SIG-M5 treated with dmso at 0.1 percent for 504 hours (cell line): ENCODE measurements at regions not wholly inside any gene's neighbourhood (a gene's known extent, or its start where the extent isn't known, plus 50 kb on each side); places are given as distances from the start of the nearest gene placed in this dataset.

Source experiments
- DNase-seq: peaks from one replicate; lab custom pipeline; 2025; ENCODE audit not compliant: unreplicated experiment; lab: John Stamatoyannopoulos, UW

DNA sequence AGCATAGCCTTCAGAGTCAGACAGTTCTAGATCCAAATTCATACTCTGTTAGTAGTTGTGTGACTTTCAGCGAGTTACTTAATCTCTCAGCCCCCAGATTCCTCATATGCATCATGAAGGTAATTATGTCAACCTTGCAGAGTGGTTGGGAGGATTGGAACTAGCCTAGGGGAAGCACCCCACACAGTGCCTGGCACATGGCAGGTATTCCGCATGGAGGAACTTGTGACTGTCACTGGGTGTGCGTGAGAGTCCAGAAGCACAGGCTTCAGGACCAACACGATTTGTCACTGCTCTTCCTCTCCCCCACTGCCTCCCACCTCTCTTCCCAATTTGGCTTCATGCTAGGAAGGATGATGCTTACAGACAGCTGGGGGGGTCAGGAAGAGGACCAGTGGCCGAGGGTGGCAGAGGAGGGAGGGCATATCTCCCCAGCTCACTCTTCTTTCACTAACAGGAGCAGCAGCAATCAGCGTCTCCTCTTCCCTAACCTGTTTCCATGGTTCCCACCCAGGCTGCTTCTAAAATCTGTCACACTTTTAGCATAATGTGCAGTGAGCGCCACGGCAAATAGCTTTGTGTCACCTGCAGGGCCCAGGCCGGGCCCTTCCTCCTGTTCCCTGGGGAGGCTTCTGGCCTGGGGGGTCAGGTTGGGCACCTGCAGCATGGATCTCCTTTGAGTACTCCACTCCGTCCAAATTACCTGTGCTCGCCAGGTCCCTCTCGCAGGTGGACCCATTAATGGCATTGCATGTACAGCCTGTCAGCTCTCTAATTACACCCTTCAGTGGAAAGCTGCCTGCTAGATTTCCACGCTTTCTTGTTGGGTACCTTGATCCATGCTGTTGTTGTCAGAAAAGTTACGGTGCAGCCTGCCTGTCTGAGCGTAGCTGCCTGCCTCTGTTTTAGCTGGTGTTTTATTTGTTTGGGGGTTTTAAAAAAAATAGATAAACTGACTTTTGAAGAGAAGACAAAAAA lies 400.4 kb downstream of the NXPE2 start:
- DNase-seq: no peak

DNA sequence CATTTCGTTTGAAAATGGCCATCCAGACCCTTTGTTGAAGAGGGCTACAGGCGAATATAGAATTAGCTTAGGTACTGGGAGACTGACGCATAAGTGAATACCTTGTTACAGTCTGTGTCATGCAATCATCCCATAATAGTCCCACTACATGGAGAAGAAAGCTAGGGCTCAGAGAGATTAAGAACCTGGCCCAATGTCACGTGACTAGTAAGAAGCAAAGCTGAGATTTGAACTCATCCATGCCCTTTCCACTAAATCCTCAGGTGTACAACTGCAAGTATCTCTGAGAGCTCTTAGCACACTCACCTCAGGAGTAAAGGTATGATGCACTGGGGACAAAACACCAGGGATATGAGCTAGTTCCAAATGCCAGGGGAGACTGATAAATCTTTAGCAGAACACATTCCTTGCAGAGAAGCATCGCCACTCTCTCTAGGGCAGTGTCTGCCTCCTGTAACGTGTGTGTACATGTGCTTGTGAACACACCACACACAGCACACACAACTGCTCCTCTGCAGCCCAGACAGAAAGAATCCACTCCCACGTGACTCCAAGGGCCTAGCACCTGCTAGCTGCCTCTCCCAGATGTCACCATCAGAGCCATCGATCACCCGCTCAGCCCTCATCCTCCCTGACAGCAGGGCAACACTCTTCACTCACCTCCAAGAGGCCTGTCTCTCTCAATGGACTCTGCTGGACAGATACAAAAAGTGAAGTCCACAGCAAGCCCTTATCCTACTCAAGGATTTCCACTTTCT lies 402.8 kb downstream of the NXPE2 start:
- DNase-seq: no peak

DNA sequence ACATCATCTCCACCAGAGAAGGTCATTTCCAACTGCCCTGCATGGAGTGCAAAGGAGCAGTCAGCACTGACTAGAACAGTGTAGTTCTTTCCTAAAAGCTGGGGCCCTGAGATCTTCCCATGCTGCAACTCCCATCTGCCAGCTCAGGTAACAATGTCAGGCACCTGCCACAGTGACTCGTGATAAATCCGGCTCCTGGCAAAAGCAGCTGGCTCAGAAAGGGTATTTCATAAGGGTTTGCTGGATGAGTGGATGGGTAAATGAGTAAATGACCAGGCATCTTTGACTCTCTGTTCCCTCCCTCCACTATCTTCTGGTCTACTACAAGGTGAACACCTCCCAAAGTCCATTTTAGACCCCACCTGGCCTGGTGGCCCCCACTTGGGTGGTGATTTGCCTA lies 403.6 kb downstream of the NXPE2 start:
- DNase-seq: no peak

DNA sequence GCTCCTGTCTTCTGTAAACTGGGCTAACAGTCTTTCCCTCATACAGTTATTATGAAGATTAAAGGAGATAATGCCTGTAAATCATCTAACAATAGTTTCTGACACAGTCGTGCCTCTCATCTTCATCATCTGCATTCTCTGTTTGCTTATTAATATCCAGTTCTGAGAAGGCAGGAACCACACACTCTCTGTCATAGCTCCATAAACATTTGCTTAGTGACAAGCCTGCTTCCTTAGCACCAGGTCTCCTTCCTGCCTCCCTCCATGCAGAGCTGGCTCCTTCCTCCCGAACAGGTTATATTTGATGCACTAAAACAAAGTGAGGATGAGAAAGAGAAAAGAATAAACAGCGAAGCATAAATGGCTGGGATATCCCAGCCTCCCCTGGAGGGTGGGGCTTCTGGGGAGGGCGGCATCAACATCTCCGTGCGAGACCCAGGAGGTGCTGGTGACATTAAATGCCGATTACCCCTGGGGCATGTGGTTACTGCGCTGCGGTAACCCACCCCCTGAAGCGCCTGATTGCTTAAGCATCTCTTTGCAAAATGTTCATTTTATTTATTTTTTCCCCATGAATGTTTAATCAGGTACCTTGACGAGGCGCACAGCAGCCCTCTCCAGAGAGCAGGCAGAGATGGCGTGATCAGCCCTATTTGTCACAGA lies 404.9 kb downstream of the NXPE2 start:
- DNase-seq: no peak

DNA sequence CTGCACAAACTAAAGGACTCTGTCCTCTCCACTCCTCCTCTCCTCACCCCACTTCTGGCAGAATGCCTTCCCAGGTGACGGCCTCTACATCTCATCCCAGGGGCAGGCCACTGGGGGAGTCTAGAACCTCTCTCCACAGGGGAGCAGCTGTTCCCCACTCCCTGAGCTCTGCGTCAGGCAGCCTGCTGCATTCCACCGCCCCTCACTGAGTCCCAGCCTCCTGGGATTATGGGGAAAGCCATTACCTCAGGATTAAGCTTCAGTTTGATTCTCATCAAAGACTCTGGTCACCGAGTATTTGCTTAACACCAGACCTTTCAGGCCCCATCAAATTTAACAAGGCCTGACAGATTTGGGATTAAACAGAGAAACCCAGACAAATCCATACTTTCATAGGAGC lies 405.9 kb downstream of the NXPE2 start:
- no peak for DNase-seq

DNA sequence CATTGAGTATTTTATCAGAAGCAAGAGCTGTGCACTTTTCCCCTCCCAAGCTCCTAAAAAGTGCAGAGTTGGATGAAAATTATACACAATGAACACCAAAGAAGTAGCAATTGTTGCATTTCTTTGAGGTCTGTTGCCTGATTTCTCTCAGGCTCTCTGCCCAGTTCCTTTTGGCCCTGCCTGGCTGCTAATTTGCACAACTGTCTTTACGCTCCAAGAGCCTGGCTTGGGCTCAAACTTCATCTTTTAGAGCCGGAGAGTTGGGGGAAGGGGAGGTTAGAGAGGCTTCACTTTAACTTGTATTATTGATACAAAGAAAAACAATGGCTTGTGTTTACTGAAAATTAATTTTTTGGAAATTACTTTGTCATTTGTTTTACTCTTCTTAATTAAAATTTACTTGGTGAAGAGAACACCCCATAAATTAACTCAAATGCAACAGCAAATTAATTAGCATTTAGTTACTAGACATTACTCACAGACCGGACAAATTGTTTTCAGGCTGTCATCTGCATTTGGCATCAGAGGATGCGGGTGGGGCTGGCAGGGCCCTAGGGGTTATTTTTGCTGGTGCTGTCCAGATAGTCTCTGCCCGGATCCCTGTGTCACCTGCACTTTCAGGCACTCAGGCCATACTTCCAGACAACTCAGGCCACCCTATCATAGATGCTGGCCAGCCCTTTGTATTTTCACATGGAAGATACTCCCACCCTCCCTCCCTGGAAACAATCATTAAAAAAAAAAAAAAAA lies 407.3 kb downstream of the NXPE2 start:
- DNase-seq: no peak

DNA sequence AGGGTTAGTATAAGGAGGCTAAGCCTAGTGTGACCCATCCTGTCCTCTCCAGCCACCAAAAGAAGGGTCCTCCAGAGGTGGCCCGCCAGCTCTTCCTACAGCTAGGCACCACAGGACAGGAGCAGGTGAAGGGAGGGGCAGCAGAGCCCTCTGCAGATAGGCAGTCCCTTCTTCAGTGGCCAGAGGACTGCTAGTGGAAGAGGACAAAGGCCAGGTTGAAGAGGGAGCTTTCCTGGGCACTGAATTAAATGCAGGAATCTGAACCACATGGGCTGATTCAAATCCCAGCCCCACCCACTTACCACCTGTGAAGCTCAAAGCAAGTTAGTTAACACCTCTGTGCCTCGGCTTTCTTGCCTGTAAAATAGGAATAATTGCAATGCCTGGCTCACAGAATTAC lies 409.5 kb downstream of the NXPE2 start:
- DNase-seq: no peak

DNA sequence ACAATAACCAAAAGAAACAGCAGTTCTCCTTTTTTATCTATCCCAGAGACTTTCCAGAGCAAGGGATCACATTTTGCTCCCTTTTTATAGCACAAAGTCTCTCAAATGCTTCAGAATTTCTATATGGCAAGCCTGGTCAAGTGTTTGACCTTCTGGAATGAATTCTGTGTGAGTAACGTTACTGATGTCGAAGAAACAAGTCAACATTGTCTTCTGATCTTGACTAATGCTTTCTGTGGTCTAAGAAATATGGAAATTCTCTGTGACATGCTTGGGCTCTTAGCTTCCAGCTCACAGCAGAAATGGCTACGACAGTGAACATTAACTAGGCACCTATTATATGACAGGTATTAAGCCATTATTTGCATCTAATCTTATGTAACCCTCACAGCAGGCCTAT lies 411.7 kb downstream of the CADM1 start:
- no peak for DNase-seq

DNA sequence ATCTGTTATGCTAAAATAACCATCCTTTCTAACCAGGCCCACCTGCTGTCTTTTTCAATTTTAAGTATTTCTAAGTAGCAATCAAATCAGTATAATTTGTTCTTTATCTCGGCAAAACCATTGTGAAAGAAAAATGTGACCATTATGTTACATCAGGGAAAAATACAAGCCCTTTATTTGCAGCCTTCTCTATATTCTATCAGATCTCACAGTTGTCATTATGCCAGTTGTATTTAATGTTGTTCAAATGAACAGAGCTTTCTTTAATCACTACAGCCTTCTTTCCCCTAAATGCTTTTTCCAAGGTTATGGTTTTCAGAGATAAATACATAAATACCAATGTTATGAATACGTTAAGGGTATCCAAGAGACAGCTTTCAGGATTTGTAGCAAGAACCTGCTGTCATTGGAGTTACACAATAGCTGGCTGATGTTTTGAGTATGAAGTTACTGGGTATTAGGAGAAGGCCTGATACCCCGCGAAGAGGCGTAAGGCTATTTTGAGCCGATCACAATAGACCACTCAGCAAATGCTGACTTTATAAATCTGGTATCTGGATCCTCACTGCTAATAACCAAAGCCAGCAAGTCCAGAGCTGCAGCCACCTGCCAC lies 406.3 kb downstream of the CADM1 start:
- no peak for DNase-seq

DNA sequence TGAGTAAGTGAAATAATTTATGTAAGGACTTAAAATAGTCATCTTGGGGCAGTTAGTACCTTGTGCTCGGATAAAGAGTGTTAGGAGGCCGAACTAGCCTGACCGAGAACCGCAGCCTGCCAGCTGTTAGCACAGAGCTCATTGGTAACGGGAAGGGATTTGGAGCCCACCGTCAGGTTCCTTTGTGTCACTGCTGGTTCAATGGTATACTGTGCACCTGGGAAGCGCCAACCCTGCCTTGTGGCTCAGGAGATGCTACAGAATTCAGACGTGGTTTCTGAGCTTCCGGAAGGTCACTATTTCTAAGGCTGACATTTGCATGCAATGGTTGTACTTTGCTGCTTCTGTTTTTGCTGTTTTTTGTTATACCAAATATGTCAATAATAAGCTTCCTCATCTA lies 403.5 kb downstream of the CADM1 start:
- no peak for DNase-seq

DNA sequence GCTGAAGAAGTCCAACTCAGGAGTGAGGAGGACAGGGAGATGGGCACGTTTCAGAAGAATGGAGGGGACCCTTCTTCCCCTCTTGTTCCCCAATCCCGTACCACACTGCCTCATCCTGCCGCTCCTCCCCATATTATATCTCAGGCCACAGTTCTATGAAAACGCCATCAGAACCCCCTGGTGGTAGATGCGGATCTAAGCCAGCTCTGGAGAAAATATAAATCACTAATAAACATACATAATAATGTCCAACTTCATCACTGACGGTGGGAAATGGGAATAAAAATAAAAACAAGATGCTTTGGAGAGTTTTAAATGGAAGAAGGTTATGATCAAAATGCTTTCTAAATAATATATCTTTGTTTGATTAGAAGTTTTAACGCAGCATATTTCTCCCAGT lies 400.3 kb downstream of the CADM1 start:
- DNase-seq: no peak

DNA sequence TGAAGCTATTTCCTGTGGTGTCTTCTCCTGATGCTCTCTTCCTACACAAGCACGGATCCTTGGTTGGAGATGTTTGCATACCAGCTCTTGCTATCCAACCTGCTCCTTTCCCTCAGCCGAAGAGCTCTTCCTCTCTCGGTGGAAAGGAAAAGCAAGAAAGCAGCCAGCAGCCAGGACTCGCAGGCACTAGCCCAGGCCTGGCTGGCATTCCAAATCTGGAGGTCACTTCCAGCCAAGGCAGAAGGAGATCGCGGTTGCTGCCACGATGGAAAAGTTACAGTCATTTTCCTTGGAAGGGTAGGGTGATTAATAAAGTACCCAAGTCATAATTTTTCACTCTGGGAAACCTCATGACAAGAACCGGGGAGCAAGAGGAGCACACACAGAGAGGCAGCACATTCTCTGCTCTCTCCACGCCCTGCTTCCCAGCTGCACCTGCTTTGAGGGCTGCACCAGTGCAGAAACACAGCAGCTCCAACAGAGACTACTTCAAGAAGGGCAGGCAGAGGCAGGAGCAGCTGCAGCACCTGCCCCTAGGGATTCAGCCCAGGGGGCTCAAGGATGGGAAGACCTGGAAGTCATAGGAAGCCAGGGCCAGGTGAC lies 399.3 kb downstream of the CADM1 start:
- DNase-seq: no peak

DNA sequence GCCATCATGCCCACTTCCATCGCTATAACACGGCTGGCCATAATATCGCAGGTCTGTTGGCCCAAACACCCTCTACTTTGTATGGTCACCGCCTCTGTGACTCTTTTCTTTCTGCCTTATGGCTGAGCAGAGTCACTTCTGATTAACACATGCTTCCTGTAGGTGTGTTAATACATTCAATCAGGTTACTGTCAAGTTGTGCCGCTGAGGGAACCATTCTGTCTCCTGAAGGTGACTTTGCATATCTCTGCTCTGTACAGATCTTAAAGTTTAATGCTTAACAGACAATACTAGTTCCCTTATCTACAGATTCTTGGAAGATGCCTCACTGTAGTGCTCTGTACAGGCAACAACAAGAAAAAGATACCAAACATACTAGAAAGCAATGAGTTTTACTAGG lies 393.1 kb downstream of the CADM1 start:
- no peak for DNase-seq

DNA sequence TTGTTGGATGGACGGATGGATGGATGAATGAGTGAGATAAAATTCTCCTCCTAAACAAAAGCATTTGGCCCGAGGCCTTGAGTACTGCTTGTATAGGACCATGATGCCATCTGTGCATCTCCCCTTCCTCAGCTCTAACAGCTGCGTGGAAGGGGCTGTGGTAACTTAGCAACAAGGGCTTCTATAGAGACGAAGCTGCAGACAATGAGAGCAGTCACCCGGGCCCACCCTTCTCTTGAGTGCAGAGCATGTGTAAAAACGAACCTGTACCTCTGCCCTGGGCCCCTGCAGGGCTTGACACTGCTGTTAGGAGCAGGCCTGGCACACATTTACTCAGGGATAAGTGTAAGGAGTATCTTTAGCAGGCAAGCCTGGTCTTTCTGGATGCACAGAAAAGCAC lies 391.5 kb downstream of the CADM1 start:
- DNase-seq: no peak

DNA sequence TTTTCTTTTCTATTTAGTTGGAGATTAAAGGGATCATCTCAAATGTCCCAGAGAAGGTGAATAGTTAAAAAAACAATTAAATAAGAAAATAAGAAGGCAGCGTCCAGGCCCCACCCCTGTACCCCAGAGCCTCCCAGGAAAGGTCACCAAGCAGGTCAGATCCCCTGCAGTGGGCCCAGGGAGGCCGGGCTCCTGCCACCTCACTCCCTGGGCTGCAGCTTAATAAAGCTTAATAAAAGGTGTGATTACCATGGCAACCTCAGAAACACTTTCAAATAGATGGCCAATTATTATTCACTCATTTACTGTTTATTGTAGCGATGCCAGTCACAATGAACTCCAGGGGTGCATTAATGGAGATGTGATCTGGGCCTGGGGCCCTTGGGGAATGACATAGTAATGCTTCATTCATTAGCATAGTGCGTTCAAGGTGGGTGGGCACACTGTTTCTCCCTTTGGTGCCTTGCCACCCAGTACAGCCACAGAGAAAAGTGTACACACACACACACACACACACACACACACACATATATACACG lies 386.2 kb downstream of the CADM1 start:
- no peak for DNase-seq

DNA sequence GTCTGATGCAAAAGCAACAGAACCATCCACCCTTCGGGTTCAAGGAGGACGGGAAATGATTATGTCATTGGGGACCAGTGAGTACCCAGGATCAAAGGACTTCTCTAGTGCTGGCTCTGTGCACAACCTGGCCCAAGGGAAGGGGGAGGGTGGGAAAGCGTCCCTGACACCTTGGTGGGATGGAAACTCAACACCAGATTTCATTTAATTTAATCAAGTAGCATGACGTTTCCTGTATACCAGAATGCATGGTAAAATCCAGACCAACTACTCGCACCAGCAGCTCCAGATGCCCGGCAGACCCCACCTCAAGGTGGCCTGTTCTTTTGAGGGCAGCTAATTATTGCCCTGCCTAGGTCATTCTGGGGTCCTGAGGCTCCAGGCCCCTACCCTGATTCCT lies 385.1 kb downstream of the CADM1 start:
- DNase-seq: no peak
